GM18909 (cell line): ENCODE measurements at regions not wholly inside any gene's neighbourhood (a gene's known extent, or its start where the extent isn't known, plus 50 kb on each side); places are given as distances from the start of the nearest gene placed in this dataset.
"Not testable (repeated sequence)": the region's sequence is repeated elsewhere in the genome, so short reads cannot be mapped to it uniquely, and the experiment has no call there.

ENCODE experiments used
- ATAC-seq: cut with Tn5 transposase; IDR thresholded peaks from one replicate; pipeline ENCODE4 v1.9.1; 2021; ENCODE audit warnings: mild to moderate bottlenecking; ENCODE audit not compliant: unreplicated experiment, poor library complexity

DNA sequence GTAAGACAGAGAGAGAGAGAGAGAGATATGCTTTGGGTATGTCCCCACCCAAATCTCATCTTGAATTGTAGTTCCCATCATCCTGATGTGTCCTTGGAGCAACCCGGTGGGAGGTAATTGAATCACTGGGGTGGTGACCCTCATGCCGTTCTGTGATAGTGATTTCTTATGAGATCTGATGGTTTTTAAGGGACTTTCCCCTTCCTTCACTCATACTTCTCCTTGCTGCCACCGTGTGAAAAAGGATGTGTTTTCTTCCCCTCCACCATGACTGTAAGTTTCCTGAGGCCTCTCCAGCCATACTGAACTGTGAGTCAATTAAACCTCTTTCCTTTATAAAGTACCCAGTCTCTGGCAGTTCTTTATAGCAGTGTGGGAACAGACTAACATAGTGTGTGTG, 60.3 kb downstream of the EOMES start:
- no peak for ATAC-seq

DNA sequence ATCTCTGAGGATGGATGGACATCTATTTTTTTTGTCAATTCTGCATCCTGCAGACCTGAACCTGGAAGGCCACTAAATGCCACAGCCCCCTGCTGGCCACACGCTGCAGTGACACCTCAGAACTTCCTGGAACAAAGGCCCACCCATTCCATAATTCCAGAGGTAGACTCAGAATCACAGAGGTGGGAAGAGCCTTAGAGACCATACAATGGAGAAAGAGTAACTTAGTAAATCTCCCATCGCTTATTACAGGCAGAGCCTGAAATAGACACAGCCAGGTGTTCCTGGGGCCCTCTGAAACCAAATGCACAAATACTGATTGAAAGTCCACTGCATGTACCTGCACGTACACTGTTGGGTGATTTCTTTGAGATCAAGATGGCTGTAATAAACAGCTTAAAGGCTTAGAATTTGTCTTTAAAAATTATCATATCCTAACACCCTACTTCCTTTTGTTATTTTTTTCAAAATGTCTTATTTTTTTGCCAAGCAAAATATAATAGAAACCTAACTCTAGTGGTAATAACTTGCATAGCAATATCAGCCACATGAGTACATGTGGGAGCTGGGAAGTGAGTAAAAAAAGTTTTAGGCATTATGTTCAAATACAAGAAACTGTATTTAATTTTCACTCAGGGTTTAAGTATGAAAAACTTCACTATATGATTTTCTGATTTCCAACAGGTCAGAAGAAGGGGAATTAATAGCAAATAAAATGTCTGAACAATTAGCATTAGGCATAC, 62.7 kb downstream of the EOMES start:
- ATAC-seq = peak; percentile 87

DNA sequence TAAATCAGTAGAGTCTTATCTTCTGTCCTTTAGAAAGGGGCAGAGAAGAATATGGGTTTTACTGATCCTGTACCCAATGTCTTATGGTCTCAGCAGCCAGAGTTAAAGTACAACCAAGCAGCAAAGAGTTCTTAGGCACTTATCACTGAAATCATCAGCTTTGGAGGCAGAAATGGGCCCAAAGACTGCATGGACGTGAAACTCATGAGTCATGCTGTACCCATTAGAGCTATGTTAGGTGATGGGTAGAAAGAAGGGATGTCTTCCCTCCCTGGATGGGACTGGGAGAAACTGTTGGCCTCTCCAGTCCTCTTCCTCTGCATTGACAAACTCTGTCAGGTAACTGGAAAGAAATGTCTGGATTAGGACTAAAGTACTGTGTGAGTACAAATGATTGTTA, 63.4 kb downstream of the EOMES start:
- ATAC-seq = peak; percentile 16

DNA sequence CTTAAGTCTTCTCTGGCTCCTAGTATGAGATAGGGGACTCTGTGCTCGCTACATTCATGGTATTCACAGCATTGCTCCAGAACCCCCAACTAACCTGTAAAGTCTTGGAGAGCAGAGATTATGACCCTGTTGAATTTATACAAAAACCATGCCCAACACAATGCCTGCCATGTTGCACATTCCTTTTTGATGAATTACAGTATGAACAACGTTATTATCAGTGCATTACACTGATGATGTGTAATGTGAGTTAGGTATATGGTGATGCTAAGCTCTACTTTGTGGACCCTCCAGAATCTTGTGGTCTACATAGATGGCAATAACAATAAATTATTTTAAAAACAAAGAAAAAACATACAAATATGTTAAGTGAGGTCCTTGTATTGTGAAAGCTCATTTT, 64.3 kb downstream of the EOMES start:
- no peak for ATAC-seq

DNA sequence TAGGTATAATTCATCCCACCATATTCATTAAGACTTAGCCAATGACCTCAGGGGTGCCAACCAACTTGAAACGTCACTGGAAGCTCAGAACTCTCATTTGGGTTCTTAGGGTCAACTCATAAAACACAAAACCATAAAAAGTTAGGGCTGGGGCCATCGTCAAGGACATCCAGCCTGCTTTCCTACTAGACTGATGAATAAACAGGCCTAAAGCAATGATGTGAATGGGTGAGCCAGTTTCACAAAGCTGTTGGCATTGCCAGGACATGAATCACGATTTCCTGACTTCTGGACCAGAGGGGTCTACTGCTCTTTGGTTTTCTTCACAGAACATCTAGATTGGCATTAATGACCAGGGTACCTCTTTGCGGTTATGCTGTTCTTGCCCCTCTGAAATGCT, 64.7 kb downstream of the EOMES start:
- no peak for ATAC-seq

DNA sequence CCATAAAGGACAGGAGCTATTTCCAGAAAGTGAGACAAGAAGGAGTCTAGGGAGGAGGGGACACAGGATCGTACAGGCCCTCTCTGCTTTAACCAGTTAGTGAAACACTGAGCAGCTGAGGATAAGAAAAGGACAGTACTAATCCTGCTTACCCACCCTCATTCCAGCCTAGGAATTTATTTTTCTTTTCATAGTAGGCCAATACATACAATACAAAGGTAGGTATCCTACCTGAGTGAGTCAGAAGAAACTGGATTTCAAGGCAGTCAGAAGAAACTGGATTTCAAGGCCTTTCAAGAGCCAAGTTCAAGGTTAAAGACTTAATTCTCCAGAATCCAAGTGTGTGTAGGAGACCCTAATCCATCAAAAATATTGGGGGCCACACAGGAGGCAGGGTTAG, 65.3 kb downstream of the EOMES start:
- no peak for ATAC-seq

DNA sequence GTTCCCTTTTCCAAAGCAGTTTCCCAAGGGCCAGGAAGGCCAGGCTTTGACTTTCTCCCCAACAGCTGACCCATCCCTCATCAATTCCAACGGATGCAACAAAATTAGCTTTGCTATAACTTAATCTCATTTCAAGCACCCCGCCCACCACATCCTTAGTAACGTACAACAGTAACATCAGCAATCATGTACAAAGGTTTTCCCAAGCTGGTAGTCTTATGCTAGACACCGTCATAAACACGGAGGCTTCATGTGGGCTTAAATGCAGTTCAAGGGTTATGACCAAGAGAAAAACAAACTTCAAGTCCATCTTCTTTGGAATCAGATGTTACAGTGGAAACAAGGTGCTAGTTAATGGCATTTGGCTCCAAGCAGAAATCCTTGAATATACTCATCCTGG, 66.6 kb downstream of the EOMES start:
- no peak for ATAC-seq

DNA sequence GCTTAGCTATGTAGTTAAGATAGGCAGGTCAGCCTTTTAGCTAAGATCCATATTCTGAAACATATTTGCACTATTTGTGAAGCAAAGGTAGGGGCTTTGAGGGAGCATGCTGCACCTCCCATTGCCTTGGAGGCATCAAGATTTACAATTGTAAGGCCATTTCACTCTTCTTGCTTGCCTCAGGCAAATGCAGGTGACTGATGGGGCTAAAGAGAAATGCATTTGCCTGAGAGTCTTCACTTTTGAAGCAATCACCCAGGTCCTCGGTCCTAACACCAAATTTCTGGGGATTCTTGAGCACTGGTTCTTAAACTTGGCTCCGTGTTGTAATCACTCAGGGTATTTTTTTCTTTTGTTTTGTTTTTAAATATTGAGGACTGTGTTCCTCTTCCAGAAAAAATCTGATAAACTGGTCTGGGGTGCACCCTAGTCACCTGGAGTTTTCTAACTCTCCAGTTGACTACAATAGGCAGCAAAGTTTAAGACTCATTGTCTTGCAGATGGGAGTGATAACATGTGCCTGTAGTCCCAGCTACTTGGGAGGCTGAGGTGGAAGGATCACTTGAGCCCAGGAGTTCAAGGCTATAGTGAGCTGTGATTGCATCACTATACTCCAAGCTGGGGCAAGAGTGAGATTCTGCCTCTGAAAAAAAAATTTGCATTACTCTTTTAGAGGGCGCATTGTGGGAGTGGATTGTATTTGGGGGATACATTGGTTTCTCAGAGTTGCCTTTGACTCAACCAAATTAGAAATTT, 68.1 kb downstream of the EOMES start:
- ATAC-seq = no peak

DNA sequence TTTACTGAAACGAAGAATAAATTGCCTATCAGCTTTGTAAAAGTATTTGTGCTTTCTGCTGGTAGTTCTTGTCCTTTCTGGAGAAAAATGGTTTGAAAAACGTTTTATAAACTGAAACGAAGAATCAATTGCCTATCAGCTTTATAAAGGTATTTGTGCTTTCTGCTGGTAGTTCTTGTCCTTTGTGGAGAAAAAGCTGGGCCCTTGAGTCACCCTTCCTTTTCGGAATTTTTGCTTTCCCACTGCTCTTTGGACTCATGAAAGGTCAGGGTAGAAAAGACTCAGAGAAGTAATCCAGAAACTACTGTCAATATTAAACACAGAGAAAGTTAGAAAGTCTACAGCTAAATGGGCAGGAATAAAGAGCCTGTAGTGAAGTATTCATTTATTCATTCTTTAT, 72.8 kb downstream of the EOMES start:
- no peak for ATAC-seq

DNA sequence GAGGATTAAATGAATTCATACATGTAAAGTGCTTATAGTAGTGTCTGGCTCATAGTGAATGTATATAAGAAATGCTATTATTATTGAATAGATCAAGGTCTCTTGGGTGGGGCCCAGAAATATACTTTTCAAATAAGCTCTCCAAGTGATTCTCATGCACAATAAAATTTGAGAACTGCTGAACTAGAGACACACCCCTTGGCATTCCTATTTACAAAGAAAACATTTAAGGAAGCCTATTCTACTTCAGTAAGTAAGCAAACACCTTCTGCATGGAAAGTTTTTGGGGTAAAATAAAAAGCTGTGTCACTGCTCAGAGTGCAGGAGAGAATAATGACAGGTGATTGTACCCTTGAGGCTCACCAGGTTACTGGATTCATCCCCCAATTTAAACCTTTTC, 75.2 kb downstream of the EOMES start:
- no peak for ATAC-seq

DNA sequence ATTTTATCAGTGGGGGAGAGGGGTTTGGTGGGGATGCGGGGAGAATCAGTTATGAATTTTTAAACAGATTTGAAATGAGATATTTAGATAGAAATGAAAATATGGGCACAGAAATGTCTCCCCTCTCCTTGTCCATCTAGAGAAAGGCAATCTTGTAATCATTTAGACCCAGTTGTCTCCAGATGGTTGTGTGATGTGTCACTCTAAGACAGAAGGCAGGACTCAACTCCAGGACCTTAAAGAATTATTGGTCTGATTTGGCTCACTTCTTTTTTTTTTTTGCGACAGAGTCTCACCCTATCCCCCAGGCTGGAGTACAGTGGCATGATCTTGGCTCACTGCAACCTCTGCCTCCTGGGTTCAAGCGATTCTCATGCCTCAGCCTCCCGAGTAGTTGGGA, 77.2 kb downstream of the EOMES start:
- ATAC-seq = no peak

DNA sequence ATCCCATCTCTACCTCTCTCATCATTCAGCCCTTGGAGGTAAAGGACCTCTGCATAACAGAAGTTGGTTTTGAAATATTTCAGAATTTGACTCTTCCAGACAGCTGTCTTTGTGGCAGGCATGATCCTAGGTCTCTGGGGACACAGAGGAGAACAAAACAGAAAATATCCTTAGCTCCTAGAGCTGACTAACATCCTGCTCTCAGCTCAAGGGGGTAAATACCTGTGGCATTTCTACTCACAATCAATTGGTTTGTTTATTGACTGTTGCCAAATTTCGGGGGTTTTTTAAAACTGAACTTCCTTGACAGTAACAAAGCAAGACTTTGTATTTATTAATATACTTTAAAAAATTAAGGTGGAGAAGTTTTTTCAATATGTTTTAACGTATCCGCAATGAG, 78.8 kb downstream of the EOMES start:
- ATAC-seq = no peak

DNA sequence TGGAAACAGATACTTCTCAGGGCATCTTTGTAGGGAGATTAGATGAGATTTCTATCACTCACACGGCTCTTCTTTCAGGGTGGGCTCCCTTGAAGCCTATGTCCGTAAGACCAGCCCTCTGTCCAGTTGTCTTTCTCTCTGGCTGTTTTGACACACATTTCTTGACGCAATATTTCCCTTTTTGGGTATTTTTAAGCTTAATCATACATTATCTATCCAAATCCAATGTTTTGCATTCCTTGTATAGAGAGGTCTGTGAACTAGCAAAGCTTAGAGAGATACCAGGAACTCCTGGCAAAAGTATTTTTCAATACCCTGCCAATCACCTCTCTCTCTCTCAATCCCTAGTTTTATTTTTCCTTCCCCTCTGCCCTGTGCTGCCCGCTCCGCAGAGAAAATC, 79.3 kb downstream of the EOMES start:
- no peak for ATAC-seq

DNA sequence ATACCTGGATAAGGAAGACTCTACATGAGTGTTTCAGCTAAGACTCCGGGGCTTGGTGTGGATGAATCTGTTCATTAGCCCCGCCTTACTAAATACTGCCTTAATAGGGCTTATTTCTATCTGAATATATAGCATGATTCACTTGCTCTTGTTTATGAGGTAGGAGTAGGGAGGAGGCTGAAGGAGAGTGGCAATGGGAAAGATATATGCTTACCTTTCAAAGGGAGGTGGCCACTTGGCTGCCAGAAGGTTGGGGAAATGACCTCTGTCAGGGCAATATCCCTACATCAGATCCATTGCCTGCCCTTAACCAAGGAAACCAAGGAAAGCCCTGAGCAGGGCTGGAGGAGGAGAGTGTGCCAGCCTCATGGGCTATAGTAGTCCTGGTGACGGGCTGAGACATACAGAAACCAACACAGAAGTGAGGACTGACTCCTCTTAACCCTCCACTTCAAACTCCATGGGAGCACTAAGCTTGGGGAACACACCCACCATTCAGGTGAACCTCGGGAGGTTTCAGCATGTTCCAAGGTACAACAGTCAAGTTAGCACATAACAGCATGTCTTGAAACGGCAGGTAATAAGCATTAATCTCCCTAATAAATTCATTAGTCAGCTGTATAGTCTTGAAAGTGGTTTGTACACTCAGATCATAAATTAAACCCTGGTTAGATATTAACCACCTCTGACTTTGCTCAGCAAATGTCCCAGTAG, 80.1 kb downstream of the EOMES start:
- no peak for ATAC-seq

DNA sequence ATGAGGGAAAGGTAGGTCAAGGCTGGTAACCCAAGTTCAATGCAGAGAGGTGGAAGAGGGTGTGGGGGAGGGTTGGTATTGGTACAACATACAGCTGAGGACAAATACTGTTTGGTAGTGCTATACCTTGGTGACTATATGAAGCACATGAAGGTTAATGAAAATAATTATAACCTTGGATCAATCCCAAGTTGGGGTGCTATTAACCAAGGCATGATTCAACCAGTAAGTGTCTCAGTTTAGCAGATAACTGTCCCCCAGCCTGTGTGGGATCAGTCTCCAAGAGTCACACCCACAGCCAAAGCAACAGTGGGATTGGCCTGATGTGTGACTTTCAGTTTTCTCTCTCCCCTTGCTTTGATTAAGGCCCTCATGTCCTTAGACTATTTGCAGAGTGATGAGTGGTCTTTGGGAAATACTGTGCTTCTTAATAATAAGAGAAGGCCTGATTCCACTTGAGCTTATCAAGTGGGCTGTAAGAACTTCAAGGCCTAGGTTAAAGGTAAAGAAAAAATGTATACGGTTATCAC, 80.8 kb downstream of the EOMES start:
- no peak for ATAC-seq

DNA sequence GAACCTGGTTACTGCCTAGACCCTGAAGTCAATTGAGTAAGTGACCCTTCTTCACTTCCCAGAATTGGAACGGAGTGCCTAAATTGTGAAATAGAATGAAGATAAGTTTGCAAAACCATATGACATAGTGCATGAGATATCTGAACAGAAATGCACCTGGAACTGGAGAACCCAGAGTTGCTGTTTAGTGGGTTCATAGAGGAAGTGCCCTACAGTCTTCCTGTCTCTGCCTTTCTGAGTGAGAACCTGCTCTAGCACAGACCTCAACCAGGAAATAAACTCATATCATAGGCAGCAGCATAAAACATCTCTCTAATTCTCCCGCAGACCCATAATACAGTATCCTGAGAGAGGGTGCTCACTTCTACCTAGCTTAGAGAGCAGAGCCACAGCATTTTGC, 82.9 kb downstream of the EOMES start:
- ATAC-seq = no peak

DNA sequence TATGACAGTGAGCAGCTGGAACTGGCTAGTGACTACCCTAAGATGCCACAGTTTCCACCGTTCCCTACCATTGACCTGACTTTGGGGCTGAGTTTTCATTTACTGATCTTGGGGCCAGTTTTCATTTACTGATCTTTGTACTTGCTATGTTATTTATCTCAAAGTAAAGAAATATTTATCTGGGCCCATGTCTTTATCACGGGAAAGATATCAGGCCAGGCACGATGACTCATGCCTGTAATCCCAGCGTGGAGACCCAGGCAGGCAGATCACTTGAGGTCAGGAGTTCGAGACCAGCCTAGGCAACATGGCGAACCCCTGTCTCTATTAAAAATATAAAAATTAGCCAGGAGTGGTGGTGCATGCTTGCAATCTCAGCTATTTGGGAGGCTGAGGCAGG, 83.5 kb downstream of the EOMES start:
- ATAC-seq = no peak

DNA sequence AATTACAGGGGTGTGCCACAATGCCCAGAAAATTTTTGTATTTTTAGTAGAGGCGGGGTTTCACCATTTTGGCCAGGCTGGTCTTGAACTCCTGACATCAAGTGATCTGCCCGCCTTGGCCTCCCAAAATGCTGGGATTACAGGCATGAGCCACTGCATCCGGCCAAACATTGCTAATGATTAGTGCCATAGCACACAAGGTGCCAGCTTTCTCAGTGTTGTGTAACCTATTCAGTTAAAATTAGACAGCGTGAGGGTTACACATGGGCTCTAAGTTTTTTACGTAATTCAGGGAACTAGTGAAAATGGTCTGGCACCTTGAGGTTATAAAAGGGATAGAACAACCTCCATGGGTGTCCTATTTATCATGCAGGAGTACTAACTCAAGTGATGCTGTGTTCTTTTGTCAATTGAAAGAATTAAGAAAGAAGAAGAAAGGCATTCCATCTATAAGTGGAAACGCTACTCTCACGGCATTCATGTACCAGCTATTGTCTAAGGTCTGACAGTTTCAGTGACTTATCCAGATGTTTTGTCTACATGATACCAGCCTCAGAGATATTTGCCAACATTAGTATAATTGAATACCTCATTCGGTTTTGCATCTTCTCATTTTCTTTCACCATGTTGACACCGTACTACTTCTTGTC, 84.7 kb downstream of the EOMES start:
- no peak for ATAC-seq

DNA sequence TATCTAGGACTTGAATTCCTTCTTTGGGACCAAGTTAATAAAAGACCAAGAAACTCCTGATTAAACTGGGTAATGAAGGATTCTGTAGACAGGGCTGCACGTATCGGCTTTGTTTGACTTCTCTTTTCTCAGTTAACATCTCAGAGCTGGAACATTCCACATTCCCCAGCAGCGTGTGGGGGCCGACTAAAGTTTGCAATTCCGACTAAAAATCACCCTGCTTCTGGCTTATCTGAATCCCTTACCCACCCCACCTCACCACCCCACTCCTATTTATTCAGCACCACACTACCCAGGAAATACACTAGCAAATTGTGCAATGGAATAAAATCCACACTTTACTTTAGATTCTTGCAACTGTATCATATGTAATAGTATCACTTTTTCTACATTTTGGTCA, 87.1 kb downstream of the EOMES start:
- not testable (repeated sequence) for ATAC-seq

DNA sequence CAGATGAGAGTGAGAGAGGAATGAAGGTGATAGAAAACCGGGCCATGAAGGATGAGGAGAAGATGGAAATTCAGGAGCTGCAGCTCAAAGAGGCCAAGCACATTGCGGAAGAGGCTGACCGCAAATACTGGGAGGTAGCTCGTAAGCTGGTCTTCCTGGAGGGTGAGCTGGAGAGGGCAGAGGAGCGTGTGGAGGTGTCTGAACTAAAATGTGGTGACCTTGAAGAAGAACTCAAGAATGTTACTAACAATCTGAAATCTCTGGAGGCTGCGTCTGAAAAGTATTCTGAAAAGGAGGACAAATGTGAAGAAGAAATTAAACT, 88.9 kb downstream of the EOMES start:
- peak; percentile 35 for ATAC-seq
